ENCODE measurements at regions not wholly inside any gene's neighbourhood (a gene's known extent, or its start where the extent isn't known, plus 50 kb on each side); places are given as distances from the start of the nearest gene placed in this dataset.

GRCh38 chr11:28729339-28729738 is 621.2 kb downstream of the METTL15 start:
- TF ChIP-seq SIN3A (IDR thresholded peaks at IDR 0.05; ENCODE audit: borderline replicate concordance, low read depth, low read length) (no peak), RFX5 (IDR thresholded peaks at IDR 0.05; ENCODE audit: low read length) (no peak), TCF12 (IDR thresholded peaks at IDR 0.05) (no peak), GATA2 (CRISPR knock-in tag; IDR thresholded peaks at IDR 0.05) (no peak), CTCF (IDR thresholded peaks at IDR 0.05) (no peak), NFIC (IDR thresholded peaks at IDR 0.05; ENCODE audit: borderline replicate concordance) (no peak)
- TF ChIP-seq, protein P1, sequence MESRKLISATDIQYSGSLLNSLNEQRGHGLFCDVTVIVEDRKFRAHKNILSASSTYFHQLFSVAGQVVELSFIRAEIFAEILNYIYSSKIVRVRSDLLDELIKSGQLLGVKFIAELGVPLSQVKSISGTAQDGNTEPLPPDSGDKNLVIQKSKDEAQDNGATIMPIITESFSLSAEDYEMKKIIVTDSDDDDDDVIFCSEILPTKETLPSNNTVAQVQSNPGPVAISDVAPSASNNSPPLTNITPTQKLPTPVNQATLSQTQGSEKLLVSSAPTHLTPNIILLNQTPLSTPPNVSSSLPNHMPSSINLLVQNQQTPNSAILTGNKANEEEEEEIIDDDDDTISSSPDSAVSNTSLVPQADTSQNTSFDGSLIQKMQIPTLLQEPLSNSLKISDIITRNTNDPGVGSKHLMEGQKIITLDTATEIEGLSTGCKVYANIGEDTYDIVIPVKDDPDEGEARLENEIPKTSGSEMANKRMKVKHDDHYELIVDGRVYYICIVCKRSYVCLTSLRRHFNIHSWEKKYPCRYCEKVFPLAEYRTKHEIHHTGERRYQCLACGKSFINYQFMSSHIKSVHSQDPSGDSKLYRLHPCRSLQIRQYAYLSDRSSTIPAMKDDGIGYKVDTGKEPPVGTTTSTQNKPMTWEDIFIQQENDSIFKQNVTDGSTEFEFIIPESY (IDR thresholded peaks at IDR 0.05; ENCODE audit: borderline replicate concordance, low read depth) = no peak
- TF ChIP-seq, protein P2, sequence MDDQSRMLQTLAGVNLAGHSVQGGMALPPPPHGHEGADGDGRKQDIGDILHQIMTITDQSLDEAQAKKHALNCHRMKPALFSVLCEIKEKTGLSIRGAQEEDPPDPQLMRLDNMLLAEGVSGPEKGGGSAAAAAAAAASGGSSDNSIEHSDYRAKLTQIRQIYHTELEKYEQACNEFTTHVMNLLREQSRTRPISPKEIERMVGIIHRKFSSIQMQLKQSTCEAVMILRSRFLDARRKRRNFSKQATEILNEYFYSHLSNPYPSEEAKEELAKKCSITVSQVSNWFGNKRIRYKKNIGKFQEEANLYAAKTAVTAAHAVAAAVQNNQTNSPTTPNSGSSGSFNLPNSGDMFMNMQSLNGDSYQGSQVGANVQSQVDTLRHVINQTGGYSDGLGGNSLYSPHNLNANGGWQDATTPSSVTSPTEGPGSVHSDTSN (IDR thresholded peaks at IDR 0.05) = no peak
